ENCODE measurements at regions not wholly inside any gene's neighbourhood (a gene's known extent, or its start where the extent isn't known, plus 50 kb on each side); places are given as distances from the start of the nearest gene placed in this dataset.
"Not testable (repeated sequence)": the region's sequence is repeated elsewhere in the genome, so short reads cannot be mapped to it uniquely, and the experiment has no call there.

DNA sequence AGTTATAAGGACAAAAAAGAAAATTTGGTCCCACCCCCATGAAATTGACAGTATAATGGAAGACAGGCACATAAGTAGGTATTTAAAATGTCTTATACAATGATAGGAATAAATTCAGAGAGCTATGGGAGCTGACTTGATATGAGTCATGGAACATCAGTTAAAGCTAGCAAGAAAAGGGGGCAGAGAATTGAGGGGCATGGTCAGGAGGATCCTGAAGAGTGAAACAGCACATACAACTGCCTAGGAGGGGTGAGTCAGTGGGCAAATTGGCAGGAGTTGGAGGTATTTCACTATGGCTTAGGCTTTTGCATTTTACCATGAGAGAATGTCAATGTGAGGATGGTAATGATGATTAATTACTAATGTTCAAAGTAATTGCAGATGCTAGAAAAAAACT is 95.4 kb upstream of the BANK1 start:
- H3K4me1 ChIP-seq = no peaks in the 10 kb centered on the region
- intact Hi-C loops (cut with DNase I) = no loop called here
- no peak overlapping the region for H3K27ac ChIP-seq
- H3K9me3 ChIP-seq = no peaks in the 10 kb centered on the region
- no peaks in the 10 kb centered on the region for H3K36me3 ChIP-seq
- DNase-seq = no peak
- H3K27me3 ChIP-seq = no peaks in the 10 kb centered on the region
- no peak overlapping the region for H3K4me3 ChIP-seq
- TF ChIP-seq POLR2A (IDR thresholded peaks at IDR 0.05) (no peak), POLR2AphosphoS5 (IDR thresholded peaks at IDR 0.05) (no peak), EP300 (IDR thresholded peaks at IDR 0.05) (no peak)
- TF ChIP-seq, protein P1, sequence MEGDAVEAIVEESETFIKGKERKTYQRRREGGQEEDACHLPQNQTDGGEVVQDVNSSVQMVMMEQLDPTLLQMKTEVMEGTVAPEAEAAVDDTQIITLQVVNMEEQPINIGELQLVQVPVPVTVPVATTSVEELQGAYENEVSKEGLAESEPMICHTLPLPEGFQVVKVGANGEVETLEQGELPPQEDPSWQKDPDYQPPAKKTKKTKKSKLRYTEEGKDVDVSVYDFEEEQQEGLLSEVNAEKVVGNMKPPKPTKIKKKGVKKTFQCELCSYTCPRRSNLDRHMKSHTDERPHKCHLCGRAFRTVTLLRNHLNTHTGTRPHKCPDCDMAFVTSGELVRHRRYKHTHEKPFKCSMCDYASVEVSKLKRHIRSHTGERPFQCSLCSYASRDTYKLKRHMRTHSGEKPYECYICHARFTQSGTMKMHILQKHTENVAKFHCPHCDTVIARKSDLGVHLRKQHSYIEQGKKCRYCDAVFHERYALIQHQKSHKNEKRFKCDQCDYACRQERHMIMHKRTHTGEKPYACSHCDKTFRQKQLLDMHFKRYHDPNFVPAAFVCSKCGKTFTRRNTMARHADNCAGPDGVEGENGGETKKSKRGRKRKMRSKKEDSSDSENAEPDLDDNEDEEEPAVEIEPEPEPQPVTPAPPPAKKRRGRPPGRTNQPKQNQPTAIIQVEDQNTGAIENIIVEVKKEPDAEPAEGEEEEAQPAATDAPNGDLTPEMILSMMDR (IDR thresholded peaks at IDR 0.05) = no peak

DNA sequence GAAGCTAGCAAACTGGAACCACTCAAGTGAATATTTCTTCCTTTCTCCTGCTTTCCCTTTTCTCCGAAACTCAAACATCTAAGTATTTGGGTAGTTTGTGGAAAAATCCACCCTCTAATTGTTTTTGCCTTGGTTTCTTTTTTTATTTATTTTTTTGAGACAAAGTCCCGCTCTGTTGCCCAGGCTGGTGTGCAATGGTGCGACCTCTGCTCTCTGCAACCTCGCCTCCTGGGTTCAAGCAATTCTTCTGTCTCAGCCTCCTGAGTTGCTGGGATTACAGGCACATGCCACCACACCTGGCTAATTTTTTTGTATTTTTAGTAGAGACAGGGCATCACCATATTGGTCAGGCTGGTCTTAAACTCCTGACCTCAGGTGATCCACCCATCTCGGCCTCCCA is 96.1 kb upstream of the BANK1 start:
- H3K36me3 ChIP-seq; H3K4me3 ChIP-seq; H3K27me3 ChIP-seq; H3K4me1 ChIP-seq; DNase-seq; H3K27ac ChIP-seq; intact Hi-C loops (cut with DNase I); H3K9me3 ChIP-seq: not testable (repeated sequence)
- 71 to 93% methylated on average over 5 of the region's 5 CpGs for WGBS, 2 donors

DNA sequence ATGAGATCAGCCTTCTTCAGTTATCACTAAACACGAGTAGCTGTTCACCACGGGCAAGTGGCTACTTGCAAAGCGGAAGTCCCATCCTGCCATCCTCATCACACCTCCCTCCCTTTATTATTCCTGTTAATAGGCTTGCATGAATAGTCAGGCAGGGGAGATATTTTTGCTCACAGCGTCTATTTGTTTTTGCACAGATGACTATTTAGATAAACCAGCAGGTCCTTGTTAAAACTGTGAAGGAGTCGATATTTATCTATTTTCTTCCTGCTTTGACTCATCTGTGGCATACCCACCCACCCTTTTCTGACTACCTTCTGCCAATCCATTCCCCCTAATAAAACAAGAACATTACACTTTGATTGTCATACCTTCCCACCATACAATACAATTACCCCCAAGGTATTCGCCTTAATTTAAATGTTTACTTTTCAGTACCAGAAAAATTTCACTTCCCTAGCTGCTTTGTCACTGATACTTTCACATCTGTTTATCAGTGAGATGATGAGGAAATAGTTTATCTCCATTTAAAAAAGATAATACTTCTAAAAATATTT is 96.6 kb upstream of the BANK1 start:
- DNase-seq = no peak
- intact Hi-C loops (cut with DNase I) = no loop called here
- 48 to 49% methylated on average over 6 of the region's 6 CpGs for WGBS, 2 donors
- no peaks in the 10 kb centered on the region for H3K9me3 ChIP-seq
- H3K27ac ChIP-seq = no peak overlapping the region
- H3K36me3 ChIP-seq = no peaks in the 10 kb centered on the region
- H3K27me3 ChIP-seq = no peaks in the 10 kb centered on the region
- H3K4me1 ChIP-seq = no peaks in the 10 kb centered on the region
- TF ChIP-seq EP300 (IDR thresholded peaks at IDR 0.05) (no peak), POLR2A (IDR thresholded peaks at IDR 0.05) (no peak), POLR2AphosphoS5 (IDR thresholded peaks at IDR 0.05) (no peak)
- TF ChIP-seq, protein P1 (IDR thresholded peaks at IDR 0.05) = no peak
- H3K4me3 ChIP-seq = no peak overlapping the region

DNA sequence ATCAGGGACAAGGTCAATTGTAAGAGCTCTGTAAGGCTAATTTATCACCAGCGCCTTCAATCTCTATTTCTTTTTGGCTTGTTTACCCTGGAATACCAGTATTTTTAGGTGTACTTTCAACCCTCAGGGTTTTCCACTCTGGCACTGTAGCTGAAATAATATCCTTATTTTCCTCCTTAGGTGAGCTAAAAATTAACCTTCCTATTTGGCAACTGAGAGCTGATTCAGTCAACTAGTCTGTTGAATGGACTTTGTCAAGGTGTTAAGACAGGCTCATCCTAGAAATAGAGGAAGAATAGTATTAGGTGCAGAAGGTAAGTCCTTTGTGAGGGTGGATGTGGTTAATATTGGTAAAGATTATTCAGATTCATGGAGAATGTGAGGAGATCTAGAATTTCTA is 101.3 kb upstream of the BANK1 start:
- H3K4me1 ChIP-seq = no peaks in the 10 kb centered on the region
- WGBS, 2 donors = 42 to 80% methylated on average over 1 of the region's 1 CpG
- no peaks in the 10 kb centered on the region for H3K9me3 ChIP-seq
- H3K27ac ChIP-seq = no peak overlapping the region
- H3K27me3 ChIP-seq = no peaks in the 10 kb centered on the region
- no peaks in the 10 kb centered on the region for H3K36me3 ChIP-seq
- TF ChIP-seq EP300 (IDR thresholded peaks at IDR 0.05) = no peak
- no peak for TF ChIP-seq POLR2A (IDR thresholded peaks at IDR 0.05)
- TF ChIP-seq POLR2AphosphoS5 (IDR thresholded peaks at IDR 0.05) = no peak
- TF ChIP-seq, protein P1 (IDR thresholded peaks at IDR 0.05) = no peak
- intact Hi-C loops (cut with DNase I) = no loop called here
- DNase-seq = no peak
- H3K4me3 ChIP-seq = no peak overlapping the region

DNA sequence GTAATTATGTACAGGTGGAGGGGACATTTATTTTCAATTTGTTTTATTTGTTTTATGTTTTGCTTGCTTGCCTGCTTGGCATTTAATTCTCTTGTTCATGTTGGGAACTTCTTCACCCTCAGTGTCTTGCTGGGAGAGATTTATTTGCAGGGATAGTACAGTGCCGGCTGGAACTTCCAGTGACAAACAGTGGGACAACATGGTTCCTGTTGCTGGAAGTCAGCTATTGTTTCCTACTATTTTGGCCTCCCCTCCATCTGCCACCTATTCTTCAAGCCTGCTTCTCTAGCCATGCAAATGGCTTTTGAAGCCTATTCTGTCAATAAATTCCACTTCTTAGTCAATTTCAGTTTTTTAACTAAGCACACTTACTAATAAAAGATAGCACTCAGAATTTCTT is 105.4 kb upstream of the BANK1 start:
- H3K27ac ChIP-seq = no peak overlapping the region
- H3K27me3 ChIP-seq = no peaks in the 10 kb centered on the region
- no peak overlapping the region for H3K4me3 ChIP-seq
- 85 to 96% methylated on average over 1 of the region's 1 CpG for WGBS, 2 donors
- no peaks in the 10 kb centered on the region for H3K9me3 ChIP-seq
- H3K36me3 ChIP-seq = no peaks in the 10 kb centered on the region
- intact Hi-C loops (cut with DNase I) = no loop called here
- DNase-seq = no peak
- TF ChIP-seq, protein P1 (IDR thresholded peaks at IDR 0.05) = no peak
- TF ChIP-seq EP300 (IDR thresholded peaks at IDR 0.05) (no peak), POLR2A (IDR thresholded peaks at IDR 0.05) (no peak), POLR2AphosphoS5 (IDR thresholded peaks at IDR 0.05) (no peak)
- no peaks in the 10 kb centered on the region for H3K4me1 ChIP-seq

Data from sigmoid colon (tissue), 6 donors.